ENCODE measurements at regions not wholly inside any gene's neighbourhood (a gene's known extent, or its start where the extent isn't known, plus 50 kb on each side); places are given as distances from the start of the nearest gene placed in this dataset.

DNA sequence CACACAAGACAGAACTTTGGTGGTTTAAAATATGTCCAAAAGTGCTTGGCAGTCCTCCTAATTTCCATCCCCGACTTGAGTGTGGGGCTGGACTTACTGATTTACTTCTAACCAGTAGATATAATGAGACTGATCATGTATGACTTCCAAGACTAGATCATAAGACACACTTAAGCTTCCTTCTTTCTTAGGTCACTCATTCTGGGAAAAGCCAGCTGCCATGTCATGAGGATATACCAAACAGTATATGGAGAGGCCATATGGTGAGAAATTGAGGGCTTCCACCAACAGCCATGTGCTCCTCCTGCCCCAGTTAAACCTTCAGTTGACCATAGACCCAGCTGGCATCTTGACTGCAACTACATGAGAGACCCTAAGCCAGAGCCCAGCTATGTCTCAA is 282.8 kb upstream of the PROK2 start:
- TF ChIP-seq POLR2A (IDR thresholded peaks at IDR 0.05), result no peak
- TF ChIP-seq, protein P1, sequence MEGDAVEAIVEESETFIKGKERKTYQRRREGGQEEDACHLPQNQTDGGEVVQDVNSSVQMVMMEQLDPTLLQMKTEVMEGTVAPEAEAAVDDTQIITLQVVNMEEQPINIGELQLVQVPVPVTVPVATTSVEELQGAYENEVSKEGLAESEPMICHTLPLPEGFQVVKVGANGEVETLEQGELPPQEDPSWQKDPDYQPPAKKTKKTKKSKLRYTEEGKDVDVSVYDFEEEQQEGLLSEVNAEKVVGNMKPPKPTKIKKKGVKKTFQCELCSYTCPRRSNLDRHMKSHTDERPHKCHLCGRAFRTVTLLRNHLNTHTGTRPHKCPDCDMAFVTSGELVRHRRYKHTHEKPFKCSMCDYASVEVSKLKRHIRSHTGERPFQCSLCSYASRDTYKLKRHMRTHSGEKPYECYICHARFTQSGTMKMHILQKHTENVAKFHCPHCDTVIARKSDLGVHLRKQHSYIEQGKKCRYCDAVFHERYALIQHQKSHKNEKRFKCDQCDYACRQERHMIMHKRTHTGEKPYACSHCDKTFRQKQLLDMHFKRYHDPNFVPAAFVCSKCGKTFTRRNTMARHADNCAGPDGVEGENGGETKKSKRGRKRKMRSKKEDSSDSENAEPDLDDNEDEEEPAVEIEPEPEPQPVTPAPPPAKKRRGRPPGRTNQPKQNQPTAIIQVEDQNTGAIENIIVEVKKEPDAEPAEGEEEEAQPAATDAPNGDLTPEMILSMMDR (IDR thresholded peaks at IDR 0.05), result no peak

Measured in gastroesophageal sphincter (tissue), 3 donors.